Spleen (tissue), 11 donors: ENCODE measurements at regions not wholly inside any gene's neighbourhood (a gene's known extent, or its start where the extent isn't known, plus 50 kb on each side); places are given as distances from the start of the nearest gene placed in this dataset.

Source experiments
- DNase-seq: peaks from one replicate; pipeline ENCODE4 v3.0.0-alpha.2; 2020
- H3K27ac ChIP-seq, 8 donors: fragments of 200-600 bp; sonication (generic) in 7 of 8; 1 replicate in 4 of 8; 2 replicates in 4 of 8; pipeline versions ENCODE4 v1.5.0 to v1.8.0; 2016 to 2021; ENCODE audit warnings: inconsistent platforms in 4 of 8, mild to moderate bottlenecking in 4 of 8, moderate library complexity in 1 of 8
- H3K27me3 ChIP-seq, 7 donors: fragments of 200-600 bp; sonication (generic) in 6 of 7; replicated peaks in 1 of 7; 1 replicate in 4 of 7; 2 replicates in 3 of 7; pipeline versions ENCODE4 v1.5.0 to v1.8.0; 2016 to 2021; ENCODE audit warnings: inconsistent platforms in 3 of 7, mild to moderate bottlenecking in 1 of 7
- H3K36me3 ChIP-seq, 6 donors: fragments of 200-600 bp; sonication (generic) in 5 of 6; 1 replicate in 4 of 6; 2 replicates in 2 of 6; pipeline versions ENCODE4 v1.5.0 to v1.8.0; 2016 to 2021; ENCODE audit warnings: inconsistent platforms in 2 of 6
- H3K4me1 ChIP-seq, 6 donors: fragments of 200-600 bp; sonication (generic) in 5 of 6; 1 replicate in 3 of 6; 2 replicates in 3 of 6; pipeline versions ENCODE4 v1.5.0 to v1.8.0; 2016 to 2021; ENCODE audit warnings: inconsistent platforms in 3 of 6
- H3K4me3 ChIP-seq, 8 donors: fragments of 200-600 bp; sonication (generic) in 7 of 8; 1 replicate in 4 of 8; 2 replicates in 4 of 8; pipeline versions ENCODE4 v1.5.0 to v1.8.0; 2016 to 2021; ENCODE audit warnings: inconsistent platforms in 4 of 8, mild to moderate bottlenecking in 4 of 8, moderate library complexity in 2 of 8
- H3K9me3 ChIP-seq, 8 donors: fragments of 200-600 bp; sonication (generic) in 7 of 8; 1 replicate in 4 of 8; 2 replicates in 4 of 8; pipeline versions ENCODE4 v1.5.0 to v1.8.0; 2016 to 2021; ENCODE audit warnings: inconsistent platforms in 4 of 8
- POLR2A ChIP-seq, 3 donors: fragments of 450-650 bp; IDR thresholded peaks; one replicate each; pipeline ENCODE4 v1.5.1; 2017; ENCODE audit warnings: antibody characterized with exemption in 3 of 3, mild to moderate bottlenecking in 1 of 3
- POLR2AphosphoS5 ChIP-seq, 3 donors: sonication (generic); formaldehyde crosslinking; IDR thresholded peaks; one replicate each; pipeline ENCODE4 v1.5.1; 2017; ENCODE audit warnings: antibody characterized with exemption in 3 of 3
- WGBS, 5 donors: extraction: QIAGEN DNeasy Blood & Tissue Kit in 3 of 5; methylation state at CpG; one replicate each; pipeline versions ENCODE4 v1.1.5 to v1.1.7; 2013 to 2018; 5-methylcytosine and 5-hydroxymethylcytosine counted together
- intact Hi-C: fragments of 100-400 bp; cut with DNase I; formaldehyde crosslinking; loops from one replicate; pipeline ENCODE4 v1.15.0; 2023; ENCODE audit warnings: low total_unique reads
- TF ChIP-seq, protein P1 (sequence below), 11 experiments: fragments of 200-600 bp in 7 of 11; fragments of 450-650 bp in 4 of 11; sonication (generic) in 4 of 11; IDR thresholded peaks in 8 of 11; conservative IDR thresholded peaks in 3 of 11; 1 replicate in 7 of 11; 2 replicates in 4 of 11; pipeline versions ENCODE4 v1.4.0 to v1.8.0; 2016 to 2021; ENCODE audit warnings: antibody characterized with exemption in 11 of 11, inconsistent platforms in 4 of 11, mild to moderate bottlenecking in 1 of 11
- donor health status: healthy with polysubstance abuse.
- donor health status: DM: no; HTN: no; CAD: no; lungs with moderate emphysema.
- donor health status: DM: no; HTN: no; CAD: no.
- donor health status: Bipolar disorder and iron deficiency.
- donor health status: healthy.
- donor health status: DM: no; HTN: no; CAD: no.
- donor health status: DM: yes; HTN: yes; CAD: no.

GRCh38 chr7:131164025-131164925 lies 163.4 kb upstream of the MKLN1 start:
- intact Hi-C loops: no loop called here

GRCh38 chr7:131166066-131166465 lies 161.6 kb upstream of the MKLN1 start:
- H3K4me1 ChIP-seq: no peaks in the 10 kb centered on the region
- 95 to 98% (median 96%) methylated on average over 6 of the region's 6 CpGs for whole genome bisulfite sequencing, 5 donors

More at GRCh38 chr7:131164025-131164925, 163.4 kb upstream of the MKLN1 start:
- TF ChIP-seq POLR2AphosphoS5 (IDR thresholded peaks at IDR 0.05) (no peak), POLR2A (IDR thresholded peaks at IDR 0.05) (no peak)
- TF ChIP-seq, protein P1, sequence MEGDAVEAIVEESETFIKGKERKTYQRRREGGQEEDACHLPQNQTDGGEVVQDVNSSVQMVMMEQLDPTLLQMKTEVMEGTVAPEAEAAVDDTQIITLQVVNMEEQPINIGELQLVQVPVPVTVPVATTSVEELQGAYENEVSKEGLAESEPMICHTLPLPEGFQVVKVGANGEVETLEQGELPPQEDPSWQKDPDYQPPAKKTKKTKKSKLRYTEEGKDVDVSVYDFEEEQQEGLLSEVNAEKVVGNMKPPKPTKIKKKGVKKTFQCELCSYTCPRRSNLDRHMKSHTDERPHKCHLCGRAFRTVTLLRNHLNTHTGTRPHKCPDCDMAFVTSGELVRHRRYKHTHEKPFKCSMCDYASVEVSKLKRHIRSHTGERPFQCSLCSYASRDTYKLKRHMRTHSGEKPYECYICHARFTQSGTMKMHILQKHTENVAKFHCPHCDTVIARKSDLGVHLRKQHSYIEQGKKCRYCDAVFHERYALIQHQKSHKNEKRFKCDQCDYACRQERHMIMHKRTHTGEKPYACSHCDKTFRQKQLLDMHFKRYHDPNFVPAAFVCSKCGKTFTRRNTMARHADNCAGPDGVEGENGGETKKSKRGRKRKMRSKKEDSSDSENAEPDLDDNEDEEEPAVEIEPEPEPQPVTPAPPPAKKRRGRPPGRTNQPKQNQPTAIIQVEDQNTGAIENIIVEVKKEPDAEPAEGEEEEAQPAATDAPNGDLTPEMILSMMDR (IDR thresholded peaks at IDR 0.05 in 8 of 11, conservative IDR thresholded peaks at IDR 0.05 in 3 of 11): no peak
- 74 to 84% (median 75%) methylated on average over 3 of the region's 3 CpGs for WGBS, 5 donors
- no peaks in the 10 kb centered on the region for H3K27me3 ChIP-seq
- no peaks in the 10 kb centered on the region for H3K4me1 ChIP-seq
- no peak for DNase-seq
- H3K9me3 ChIP-seq: no peaks in the 10 kb centered on the region
- H3K4me3 ChIP-seq: no peak overlapping the region
- no peaks in the 10 kb centered on the region for H3K36me3 ChIP-seq
- no peak overlapping the region for H3K27ac ChIP-seq

GRCh38 chr7:131170440-131171271 lies 157.0 kb upstream of the MKLN1 start:
- H3K36me3 ChIP-seq: no peaks in the 10 kb centered on the region
- no peaks in the 10 kb centered on the region for H3K9me3 ChIP-seq
- no peak for TF ChIP-seq POLR2A (IDR thresholded peaks at IDR 0.05)
- TF ChIP-seq POLR2AphosphoS5 (IDR thresholded peaks at IDR 0.05): no peak
- TF ChIP-seq, protein P1 (IDR thresholded peaks at IDR 0.05 in 8 of 11, conservative IDR thresholded peaks at IDR 0.05 in 3 of 11): no peak
- no peaks in the 10 kb centered on the region for H3K4me1 ChIP-seq
- H3K4me3 ChIP-seq: no peak overlapping the region
- WGBS, 5 donors: 76 to 83% (median 81%) methylated on average over 2 of the region's 2 CpGs
- H3K27ac ChIP-seq: no peak overlapping the region
- no peak for DNase-seq
- intact Hi-C loops: no loop called here
- H3K27me3 ChIP-seq: no peaks in the 10 kb centered on the region

More at GRCh38 chr7:131166066-131166465, 161.6 kb upstream of the MKLN1 start:
- Histone ChIP-seq H3K27me3 (no peaks in the 10 kb centered on the region), H3K27ac (no peak overlapping the region), H3K9me3 (no peaks in the 10 kb centered on the region), H3K36me3 (no peaks in the 10 kb centered on the region), H3K4me3 (no peak overlapping the region)
- no peak for DNase-seq
- intact Hi-C loops: no loop called here
- no peak for TF ChIP-seq POLR2AphosphoS5 (IDR thresholded peaks at IDR 0.05)

- TF ChIP-seq, protein P1 (IDR thresholded peaks at IDR 0.05 in 8 of 11, conservative IDR thresholded peaks at IDR 0.05 in 3 of 11): no peak
- TF ChIP-seq POLR2AphosphoS5 (IDR thresholded peaks at IDR 0.05): no peak
- TF ChIP-seq POLR2A (IDR thresholded peaks at IDR 0.05): no peak
- 86 to 89% (median 87%) methylated on average over 11 of the region's 11 CpGs for WGBS, 5 donors
Observed at GRCh38 chr7:131173145-131173890, 154.4 kb upstream of the MKLN1 start.

More at GRCh38 chr7:131173145-131173890, 154.4 kb upstream of the MKLN1 start:
- no peak for DNase-seq
- H3K4me3 ChIP-seq: no peak overlapping the region
- no peaks in the 10 kb centered on the region for H3K27me3 ChIP-seq
- no peaks in the 10 kb centered on the region for H3K36me3 ChIP-seq
- H3K9me3 ChIP-seq: no peaks in the 10 kb centered on the region
- no peaks in the 10 kb centered on the region for H3K4me1 ChIP-seq
- no peak overlapping the region for H3K27ac ChIP-seq
- intact Hi-C loops: no loop called here
